GM23338 (cell line): ENCODE measurements at regions not wholly inside any gene's neighbourhood (a gene's known extent, or its start where the extent isn't known, plus 50 kb on each side); places are given as distances from the start of the nearest gene placed in this dataset.

Experiments used
- ATAC-seq: fragments of 200-7000 bp; cut with Tn5 transposase; 3 replicates; pipeline ENCODE4 v1.9.1; 2020
- DNase-seq: peaks from one replicate; pipeline ENCODE4 v3.0.0-alpha.2; 2015; ENCODE audit warnings: low spot score
- H2AFZ ChIP-seq: fragments of 200-600 bp; sonication (generic); 2 replicates; pipeline ENCODE4 v1.8.0; 2016; ENCODE audit warnings: antibody characterized with exemption, mild to moderate bottlenecking, moderate library complexity
- H3F3A ChIP-seq: fragments of 200-600 bp; sonication (generic); replicated peaks from 2 replicates; pipeline ENCODE4 v1.8.0; 2017; ENCODE audit warnings: antibody characterized with exemption, mixed run types, low read depth
- H3K27ac ChIP-seq: fragments of 200-600 bp; sonication (generic); 2 replicates; pipeline ENCODE4 v1.6.1; 2016; ENCODE audit warnings: low read depth
- H3K27me3 ChIP-seq: fragments of 200-600 bp; sonication (generic); 2 replicates; pipeline ENCODE4 v1.8.0; 2016; ENCODE audit warnings: mild to moderate bottlenecking, mixed run types, moderate library complexity; ENCODE audit not compliant: insufficient read depth
- H3K36me3 ChIP-seq: fragments of 200-600 bp; sonication (generic); 2 replicates; pipeline ENCODE4 v1.8.0; 2016; ENCODE audit warnings: mild to moderate bottlenecking; ENCODE audit not compliant: insufficient read depth
- H3K4me1 ChIP-seq: fragments of 200-600 bp; sonication (generic); 2 replicates; pipeline ENCODE4 v1.8.0; 2016; ENCODE audit warnings: mild to moderate bottlenecking, moderate library complexity; ENCODE audit not compliant: insufficient read depth
- H3K4me2 ChIP-seq: fragments of 200-600 bp; sonication (generic); 2 replicates; pipeline ENCODE4 v1.7.1; 2017; ENCODE audit warnings: mixed run types
- H3K4me3 ChIP-seq: fragments of 200-600 bp; sonication (generic); 2 replicates; pipeline ENCODE4 v1.6.1; 2016; ENCODE audit warnings: mixed run types
- H3K79me2 ChIP-seq: fragments of 200-600 bp; sonication (generic); replicated peaks from 2 replicates; pipeline ENCODE4 v1.8.0; 2017; ENCODE audit warnings: mild to moderate bottlenecking; ENCODE audit not compliant: insufficient read depth
- H3K9me2 ChIP-seq: fragments of 200-600 bp; sonication (generic); 2 replicates; pipeline ENCODE4 v1.8.0; 2017; ENCODE audit not compliant: insufficient read depth
- H4K20me1 ChIP-seq: fragments of 200-600 bp; sonication (generic); replicated peaks from 2 replicates; pipeline ENCODE4 v1.8.0; 2017; ENCODE audit warnings: mild to moderate bottlenecking; ENCODE audit not compliant: insufficient read depth
- H3K27ac Mint-ChIP-seq: 2 replicates; pipeline ENCODE4 v1.8.0; 2020; ENCODE audit warnings: inconsistent platforms, mild to moderate bottlenecking, moderate library complexity, mixed read lengths
- H3K27me3 Mint-ChIP-seq: 3 replicates; pipeline ENCODE4 v1.8.0; 2022; ENCODE audit warnings: low read depth, mild to moderate bottlenecking, moderate library complexity, mixed read lengths, inconsistent platforms; ENCODE audit not compliant: insufficient read depth, poor library complexity
- H3K36me3 Mint-ChIP-seq: 3 replicates; pipeline ENCODE4 v1.8.0; 2021; ENCODE audit warnings: low read depth, mild to moderate bottlenecking, inconsistent platforms, moderate library complexity, mixed read lengths
- H3K4me1 Mint-ChIP-seq: 3 replicates; pipeline ENCODE4 v1.8.0; 2020; ENCODE audit warnings: mild to moderate bottlenecking, inconsistent platforms, mixed read lengths
- H3K4me3 Mint-ChIP-seq: 3 replicates; pipeline ENCODE4 v1.8.0; 2021; ENCODE audit warnings: moderate library complexity, mild to moderate bottlenecking, inconsistent platforms, mixed read lengths
- H3K9me3 Mint-ChIP-seq: 3 replicates; pipeline ENCODE4 v1.8.0; 2020; ENCODE audit warnings: moderate library complexity, mild to moderate bottlenecking, inconsistent platforms, mixed read lengths
- CREB1 ChIP-seq: fragments of 250-450 bp; sonication (Bioruptor Pico); IDR thresholded peaks from 2 replicates; pipeline ENCODE4 v1.5.0; 2020; ENCODE audit warnings: low read depth, mild to moderate bottlenecking, moderate library complexity
- EZH2 ChIP-seq: fragments of 200-600 bp; sonication (generic); IDR thresholded peaks from one replicate; pipeline ENCODE4 v1.8.0; 2017; ENCODE audit warnings: antibody characterized with exemption, mild to moderate bottlenecking, low read depth; ENCODE audit not compliant: unreplicated experiment
- EZH2phosphoT487 ChIP-seq: fragments of 200-600 bp; sonication (generic); IDR thresholded peaks from one replicate; pipeline ENCODE4 v1.8.1; 2018; ENCODE audit warnings: antibody characterized with exemption; ENCODE audit not compliant: unreplicated experiment
- JUNB ChIP-seq: IDR thresholded peaks from one replicate; pipeline ENCODE4 v1.6.1; 2016; ENCODE audit warnings: antibody characterized with exemption; ENCODE audit not compliant: unreplicated experiment
- STAT1 ChIP-seq: IDR thresholded peaks from one replicate; pipeline ENCODE4 v1.6.1; 2016; ENCODE audit warnings: antibody characterized with exemption; ENCODE audit not compliant: unreplicated experiment
- ZNF114 ChIP-seq: fragments of 250-450 bp; sonication (Bioruptor Pico); IDR thresholded peaks from 2 replicates; pipeline ENCODE4 v1.5.0; 2020; ENCODE audit warnings: mild to moderate bottlenecking, moderate library complexity
- ZNF331 ChIP-seq: fragments of 250-450 bp; sonication (Bioruptor Pico); IDR thresholded peaks from 2 replicates; pipeline ENCODE4 v1.5.0; 2020; ENCODE audit warnings: low read depth, mild to moderate bottlenecking, moderate library complexity
- ZNF462 ChIP-seq: fragments of 250-450 bp; sonication (Bioruptor Pico); IDR thresholded peaks from 2 replicates; pipeline ENCODE4 v1.5.0; 2020; ENCODE audit warnings: mild to moderate bottlenecking, moderate library complexity
- TF ChIP-seq, protein P1 (sequence below): IDR thresholded peaks from one replicate; pipeline ENCODE4 v1.6.1; 2018; ENCODE audit warnings: antibody characterized with exemption; ENCODE audit not compliant: unreplicated experiment

DNA sequence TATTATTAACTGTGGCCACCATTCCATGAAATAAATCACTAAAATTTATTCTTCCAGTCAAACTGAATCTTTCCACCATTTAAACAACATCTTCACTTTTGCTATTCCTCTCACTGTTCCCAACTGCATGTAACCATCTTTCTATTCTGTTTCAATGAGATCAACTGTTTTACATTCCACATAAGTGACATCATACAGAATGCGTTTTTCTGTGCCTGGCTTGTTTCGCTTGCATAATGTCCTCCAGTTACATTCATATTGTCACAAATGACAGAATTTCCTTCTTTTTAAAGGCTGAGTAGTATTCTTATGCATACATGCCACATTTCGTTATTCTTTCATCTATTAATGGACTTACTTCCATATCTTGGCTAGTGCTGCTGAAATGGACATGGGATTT, 738.2 kb downstream of the SEMA5A start (continued):
- TF ChIP-seq, protein P1, sequence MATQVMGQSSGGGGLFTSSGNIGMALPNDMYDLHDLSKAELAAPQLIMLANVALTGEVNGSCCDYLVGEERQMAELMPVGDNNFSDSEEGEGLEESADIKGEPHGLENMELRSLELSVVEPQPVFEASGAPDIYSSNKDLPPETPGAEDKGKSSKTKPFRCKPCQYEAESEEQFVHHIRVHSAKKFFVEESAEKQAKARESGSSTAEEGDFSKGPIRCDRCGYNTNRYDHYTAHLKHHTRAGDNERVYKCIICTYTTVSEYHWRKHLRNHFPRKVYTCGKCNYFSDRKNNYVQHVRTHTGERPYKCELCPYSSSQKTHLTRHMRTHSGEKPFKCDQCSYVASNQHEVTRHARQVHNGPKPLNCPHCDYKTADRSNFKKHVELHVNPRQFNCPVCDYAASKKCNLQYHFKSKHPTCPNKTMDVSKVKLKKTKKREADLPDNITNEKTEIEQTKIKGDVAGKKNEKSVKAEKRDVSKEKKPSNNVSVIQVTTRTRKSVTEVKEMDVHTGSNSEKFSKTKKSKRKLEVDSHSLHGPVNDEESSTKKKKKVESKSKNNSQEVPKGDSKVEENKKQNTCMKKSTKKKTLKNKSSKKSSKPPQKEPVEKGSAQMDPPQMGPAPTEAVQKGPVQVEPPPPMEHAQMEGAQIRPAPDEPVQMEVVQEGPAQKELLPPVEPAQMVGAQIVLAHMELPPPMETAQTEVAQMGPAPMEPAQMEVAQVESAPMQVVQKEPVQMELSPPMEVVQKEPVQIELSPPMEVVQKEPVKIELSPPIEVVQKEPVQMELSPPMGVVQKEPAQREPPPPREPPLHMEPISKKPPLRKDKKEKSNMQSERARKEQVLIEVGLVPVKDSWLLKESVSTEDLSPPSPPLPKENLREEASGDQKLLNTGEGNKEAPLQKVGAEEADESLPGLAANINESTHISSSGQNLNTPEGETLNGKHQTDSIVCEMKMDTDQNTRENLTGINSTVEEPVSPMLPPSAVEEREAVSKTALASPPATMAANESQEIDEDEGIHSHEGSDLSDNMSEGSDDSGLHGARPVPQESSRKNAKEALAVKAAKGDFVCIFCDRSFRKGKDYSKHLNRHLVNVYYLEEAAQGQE = no peak

- Mint-ChIP-seq H3K36me3 (peaks cover 23% of the 10 kb centered on the region; the same call in 2 of the 3 replicates), H3K27ac (no peak overlapping the region), H3K27me3 (no peaks in the 10 kb centered on the region), H3K4me1 (peaks cover 9% of the 10 kb centered on the region), H3K4me3 (no peak overlapping the region), H3K9me3 (peaks cover 33% of the 10 kb centered on the region)
- ATAC-seq (no peak), DNase-seq (no peak)
- no peaks in the 10 kb centered on the region for H3F3A ChIP-seq
- no peak overlapping the region for H2AFZ ChIP-seq
- no peaks in the 10 kb centered on the region for H3K36me3 ChIP-seq
- no peak overlapping the region for H3K27ac ChIP-seq
- no peak overlapping the region for H3K4me2 ChIP-seq
- TF ChIP-seq ZNF462 (CRISPR knock-in tag) = no peak
- TF ChIP-seq EZH2phosphoT487 = no peak
- TF ChIP-seq CREB1 (CRISPR knock-in tag) = no peak
- TF ChIP-seq STAT1 = no peak
- TF ChIP-seq ZNF331 = no peak
- TF ChIP-seq JUNB = no peak
- TF ChIP-seq EZH2 = no peak
- no peak for TF ChIP-seq ZNF114
- TF ChIP-seq, protein P1 = no peak
- H3K27me3 ChIP-seq = no peaks in the 10 kb centered on the region
- H3K4me3 ChIP-seq = no peak overlapping the region
- no peaks in the 10 kb centered on the region for H3K79me2 ChIP-seq
- H3K9me2 ChIP-seq = peaks cover 12% of the 10 kb centered on the region; the same call in 1 of the 2 replicates
- H4K20me1 ChIP-seq = no peaks in the 10 kb centered on the region
- 0 out of 2 replicates have a peak, but pooled peaks cover 5% of the 10 kb centered on the region for H3K4me1 ChIP-seq
Observed at GRCh38 chr5:8811581-8811980, 734.3 kb downstream of the SEMA5A start.
